H9 (cell line): ENCODE measurements at regions not wholly inside any gene's neighbourhood (a gene's known extent, or its start where the extent isn't known, plus 50 kb on each side); places are given as distances from the start of the nearest gene placed in this dataset.

ENCODE experiments used
- DNase-seq: peaks from one replicate; pipeline ENCODE4 v3.0.0-alpha.2; 2017
- H2AFZ ChIP-seq: one replicate; pipeline ENCODE4 v1.6.1; 2013; ENCODE audit warnings: mild to moderate bottlenecking, low read length, control low read depth, moderate library complexity
- H2AK5ac ChIP-seq: 2 replicates; pipeline ENCODE4 v1.6.1; 2013; ENCODE audit warnings: low read length, control low read depth, mixed read lengths; ENCODE audit not compliant: insufficient read length
- H2BK120ac ChIP-seq: one replicate; pipeline ENCODE4 v1.6.1; 2013; ENCODE audit warnings: low read depth, mild to moderate bottlenecking, low read length, control low read depth, inconsistent platforms; ENCODE audit not compliant: poor library complexity, severe bottlenecking
- H2BK12ac ChIP-seq: 2 replicates; pipeline ENCODE4 v1.6.1; 2013; ENCODE audit warnings: low read length, control low read depth, mixed read lengths, low read depth; ENCODE audit not compliant: insufficient read length
- H2BK15ac ChIP-seq: 2 replicates; pipeline ENCODE4 v1.6.1; 2013; ENCODE audit warnings: low read depth, low read length, control low read depth
- H2BK20ac ChIP-seq: one replicate; pipeline ENCODE4 v1.6.1; 2013; ENCODE audit warnings: low read depth, mild to moderate bottlenecking, low read length, control low read depth, inconsistent platforms; ENCODE audit not compliant: poor library complexity, severe bottlenecking
- H2BK5ac ChIP-seq: 2 replicates; pipeline ENCODE4 v1.6.1; 2013; ENCODE audit warnings: low read length, control low read depth, mixed read lengths; ENCODE audit not compliant: insufficient read length
- H3K14ac ChIP-seq: 2 replicates; pipeline ENCODE4 v1.6.1; 2013; ENCODE audit warnings: low read length, control low read depth; ENCODE audit not compliant: insufficient read depth
- H3K18ac ChIP-seq: 2 replicates; pipeline ENCODE4 v1.6.1; 2013; ENCODE audit warnings: low read depth, mild to moderate bottlenecking, mixed read lengths, low read length, control low read depth; ENCODE audit not compliant: insufficient read length
- H3K23ac ChIP-seq: 2 replicates; pipeline ENCODE4 v1.6.1; 2013; ENCODE audit warnings: low read length, control low read depth, mixed read lengths, low read depth; ENCODE audit not compliant: insufficient read length
- H3K23me2 ChIP-seq: 2 replicates; pipeline ENCODE4 v1.6.1; 2013; ENCODE audit warnings: low read depth, mild to moderate bottlenecking, mixed read lengths, low read length, control low read depth; ENCODE audit not compliant: insufficient read length, poor library complexity, severe bottlenecking
- H3K27ac ChIP-seq: 2 replicates; pipeline ENCODE4 v1.5.1; 2013; ENCODE audit warnings: low read length, control low read depth, mixed read lengths, low read depth; ENCODE audit not compliant: insufficient read length
- H3K27me3 ChIP-seq: 2 replicates; pipeline ENCODE4 v1.6.1; 2013; ENCODE audit warnings: low read length, control low read depth, inconsistent platforms; ENCODE audit not compliant: insufficient read depth
- H3K4ac ChIP-seq: 2 replicates; pipeline ENCODE4 v1.6.1; 2013; ENCODE audit warnings: low read depth, mild to moderate bottlenecking, control low read depth, inconsistent platforms, low read length, moderate library complexity
- H3K4me1 ChIP-seq: 2 replicates; pipeline ENCODE4 v1.6.1; 2013; ENCODE audit warnings: low read length, control low read depth, inconsistent platforms; ENCODE audit not compliant: insufficient read depth
- H3K4me2 ChIP-seq: 2 replicates; pipeline ENCODE4 v1.6.1; 2013; ENCODE audit warnings: low read length, control low read depth, mixed read lengths; ENCODE audit not compliant: insufficient read length, insufficient read depth
- H3K56ac ChIP-seq: 2 replicates; pipeline ENCODE4 v1.6.1; 2013; ENCODE audit warnings: low read depth, mild to moderate bottlenecking, mixed read lengths, low read length, control low read depth; ENCODE audit not compliant: insufficient read length
- H3K79me1 ChIP-seq: 2 replicates; pipeline ENCODE4 v1.6.1; 2013; ENCODE audit warnings: low read depth, mild to moderate bottlenecking, moderate library complexity, low read length, control low read depth, inconsistent platforms; ENCODE audit not compliant: insufficient read depth, poor library complexity, severe bottlenecking
- H3K79me2 ChIP-seq: 2 replicates; pipeline ENCODE4 v1.6.1; 2013; ENCODE audit warnings: low read length, control low read depth, inconsistent platforms; ENCODE audit not compliant: insufficient read depth
- H3K9ac ChIP-seq: 2 replicates; pipeline ENCODE4 v1.6.1; 2013; ENCODE audit warnings: low read length, control low read depth, mixed read lengths; ENCODE audit not compliant: insufficient read length; ENCODE audit errors: extremely low read depth
- H3K9me3 ChIP-seq: one replicate; pipeline ENCODE4 v1.6.1; 2013; ENCODE audit warnings: low read depth, low read length, inconsistent platforms; ENCODE audit not compliant: control insufficient read depth
- H3T11ph ChIP-seq: one replicate; pipeline ENCODE4 v1.6.1; 2013; ENCODE audit warnings: mild to moderate bottlenecking, low read length, control low read depth, inconsistent platforms
- H4K20me1 ChIP-seq: one replicate; pipeline ENCODE4 v1.6.1; 2013; ENCODE audit not compliant: control insufficient read depth, insufficient read length, insufficient read depth
- H4K5ac ChIP-seq: 2 replicates; pipeline ENCODE4 v1.6.1; 2013; ENCODE audit warnings: low read depth, mild to moderate bottlenecking, mixed read lengths, low read length, control low read depth; ENCODE audit not compliant: insufficient read length
- H4K8ac ChIP-seq: replicated peaks from 2 replicates; pipeline ENCODE4 v1.6.1; 2013; ENCODE audit warnings: low read length, control low read depth, mixed read lengths, low read depth; ENCODE audit not compliant: insufficient read length
- H4K91ac ChIP-seq: 2 replicates; pipeline ENCODE4 v1.6.1; 2013; ENCODE audit warnings: low read depth, mild to moderate bottlenecking, moderate library complexity, mixed read lengths, low read length, control low read depth; ENCODE audit not compliant: insufficient read length
- H3K27ac Mint-ChIP-seq, 3 experiments: 2 replicates in 2 of 3; 3 replicates in 1 of 3; pipeline ENCODE4 v1.8.0; 2020 to 2021; ENCODE audit warnings: mixed read lengths in 3 of 3, mild to moderate bottlenecking in 1 of 3, moderate library complexity in 1 of 3
- H3K27me3 Mint-ChIP-seq: 2 replicates; pipeline ENCODE4 v1.8.0; 2021; ENCODE audit warnings: low read depth, mild to moderate bottlenecking, moderate library complexity, mixed read lengths
- H3K36me3 Mint-ChIP-seq, 3 experiments: 2 replicates in 2 of 3; 3 replicates in 1 of 3; pipeline ENCODE4 v1.8.0; 2020 to 2021; ENCODE audit warnings: low read depth in 3 of 3, mixed read lengths in 3 of 3; ENCODE audit not compliant: insufficient read depth in 1 of 3
- H3K4me1 Mint-ChIP-seq, 2 experiments: 2 replicates each; pipeline ENCODE4 v1.8.0; 2020; ENCODE audit warnings: mixed read lengths in 2 of 2
- H3K4me3 Mint-ChIP-seq, 2 experiments: 2 replicates in 1 of 2; 3 replicates in 1 of 2; pipeline ENCODE4 v1.8.0; 2020 to 2021; ENCODE audit warnings: mild to moderate bottlenecking in 2 of 2, mixed read lengths in 2 of 2, moderate library complexity in 1 of 2
- H3K9me3 Mint-ChIP-seq, 2 experiments: 2 replicates in 1 of 2; 3 replicates in 1 of 2; pipeline ENCODE4 v1.8.0; 2020; ENCODE audit warnings: mild to moderate bottlenecking in 2 of 2, mixed read lengths in 2 of 2, moderate library complexity in 1 of 2
- WGBS: extraction: QIAGEN DNeasy Blood & Tissue Kit; methylation state at CpG from one replicate; pipeline ENCODE4 v1.1.7; 2013; ENCODE audit warnings: missing lambda C conversion rate, low lambda C conversion rate, mixed read lengths; ENCODE audit not compliant: insufficient read length; ENCODE audit errors: extremely low coverage; 5-methylcytosine and 5-hydroxymethylcytosine counted together
- TF ChIP-seq, protein P1 (sequence below): fragments of 200-600 bp; sonication (generic); conservative IDR thresholded peaks from 3 replicates; pipeline ENCODE4 v1.8.0; 2021; ENCODE audit warnings: antibody characterized with exemption, mild to moderate bottlenecking

DNA sequence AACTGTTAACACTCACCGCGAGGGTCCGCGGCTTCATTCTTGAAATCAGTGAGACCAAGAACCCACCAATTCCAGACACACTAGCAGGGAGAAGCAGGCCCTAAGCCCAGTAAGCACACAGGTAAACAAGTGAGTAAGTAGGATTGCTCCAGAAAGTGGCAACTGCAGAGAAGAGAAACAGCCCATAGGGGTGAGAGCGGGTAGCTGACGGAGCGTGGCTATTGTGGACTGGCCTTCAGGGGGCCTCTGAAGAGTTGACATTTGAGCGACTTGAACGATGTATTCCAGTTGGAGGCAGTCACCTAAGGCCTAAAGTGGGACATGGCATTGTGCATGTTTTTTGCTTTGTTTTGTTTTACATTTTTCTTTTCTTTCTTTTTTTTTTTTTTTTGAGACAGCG, 74.2 kb downstream of the TSPAN17 start:
- Histone ChIP-seq H4K20me1 (no peaks in the 10 kb centered on the region), H3K27ac (no peak overlapping the region), H3K4ac (no peak overlapping the region), H3K18ac (no peak overlapping the region), H2BK12ac (no peak overlapping the region), H3K4me1 (peaks cover 3% of the 10 kb centered on the region; the same call in 1 of the 2 replicates), H4K91ac (no peak overlapping the region), H3K79me1 (no peaks in the 10 kb centered on the region), H3K27me3 (no peaks in the 10 kb centered on the region), H2BK5ac (no peak overlapping the region), H3K9me3 (no peaks in the 10 kb centered on the region), H3K9ac (no peak overlapping the region), H2BK120ac (no peak overlapping the region), H3K4me2 (no peak overlapping the region), H2AK5ac (no peak overlapping the region), H2BK20ac (no peak overlapping the region), H3K23me2 (no peaks in the 10 kb centered on the region), H3K79me2 (no peaks in the 10 kb centered on the region), H3K56ac (no peak overlapping the region), H3K23ac (no peak overlapping the region), H4K5ac (no peak overlapping the region), H2AFZ (no peak overlapping the region), H3K14ac (no peak overlapping the region), H3T11ph (no peak overlapping the region), H4K8ac (no peak overlapping the region), H2BK15ac (no peak overlapping the region)
- WGBS: no CpG with 5 or more reads among the region's 10 CpGs
- Mint-ChIP-seq H3K27me3 (peaks cover 8% of the 10 kb centered on the region), H3K36me3 (no peaks in the 10 kb centered on the region), H3K27ac (peak overlapping the region in 2 of 3 experiments; percentile 13 to 24; a peak in 1 of 7 replicates), H3K9me3 (no peaks in the 10 kb centered on the region), H3K4me1 (peaks cover 29 to 57% of the 10 kb centered on the region in 2 experiments), H3K4me3 (no peak overlapping the region)
- no peak for DNase-seq
- TF ChIP-seq, protein P1, sequence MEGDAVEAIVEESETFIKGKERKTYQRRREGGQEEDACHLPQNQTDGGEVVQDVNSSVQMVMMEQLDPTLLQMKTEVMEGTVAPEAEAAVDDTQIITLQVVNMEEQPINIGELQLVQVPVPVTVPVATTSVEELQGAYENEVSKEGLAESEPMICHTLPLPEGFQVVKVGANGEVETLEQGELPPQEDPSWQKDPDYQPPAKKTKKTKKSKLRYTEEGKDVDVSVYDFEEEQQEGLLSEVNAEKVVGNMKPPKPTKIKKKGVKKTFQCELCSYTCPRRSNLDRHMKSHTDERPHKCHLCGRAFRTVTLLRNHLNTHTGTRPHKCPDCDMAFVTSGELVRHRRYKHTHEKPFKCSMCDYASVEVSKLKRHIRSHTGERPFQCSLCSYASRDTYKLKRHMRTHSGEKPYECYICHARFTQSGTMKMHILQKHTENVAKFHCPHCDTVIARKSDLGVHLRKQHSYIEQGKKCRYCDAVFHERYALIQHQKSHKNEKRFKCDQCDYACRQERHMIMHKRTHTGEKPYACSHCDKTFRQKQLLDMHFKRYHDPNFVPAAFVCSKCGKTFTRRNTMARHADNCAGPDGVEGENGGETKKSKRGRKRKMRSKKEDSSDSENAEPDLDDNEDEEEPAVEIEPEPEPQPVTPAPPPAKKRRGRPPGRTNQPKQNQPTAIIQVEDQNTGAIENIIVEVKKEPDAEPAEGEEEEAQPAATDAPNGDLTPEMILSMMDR: no peak; the same call in 2 of the 3 replicates
